ENCODE measurements at regions not wholly inside any gene's neighbourhood (a gene's known extent, or its start where the extent isn't known, plus 50 kb on each side); places are given as distances from the start of the nearest gene placed in this dataset.
"Not testable (repeated sequence)": the region's sequence is repeated elsewhere in the genome, so short reads cannot be mapped to it uniquely, and the experiment has no call there.

DNA sequence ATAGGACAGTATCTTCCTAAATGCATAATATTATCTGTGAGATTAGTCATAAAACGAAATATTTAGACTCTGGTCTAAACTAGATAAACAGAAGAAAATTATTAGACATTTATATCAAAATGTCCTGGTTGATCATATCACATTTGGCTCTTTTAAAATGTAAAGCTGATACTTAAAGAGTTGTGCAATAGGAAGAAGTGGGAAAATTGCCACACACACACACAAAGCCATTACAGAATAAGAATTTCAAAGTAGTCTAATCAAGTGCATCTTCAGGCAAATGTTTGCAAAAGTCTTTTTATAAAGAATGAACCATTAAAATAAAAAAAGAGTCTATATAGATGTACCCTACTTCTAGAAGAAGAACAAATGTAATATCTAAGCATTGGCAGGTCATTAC lies 301.7 kb downstream of the KIF2B start:
- in situ Hi-C loops (cut with HindIII; ENCODE audit: low pct_unique_long_range_greater_than_20kb, low sequenced_read_pairs), result no loop called here
- DNase-seq (ENCODE audit: low read depth, low spot score), result no peak

DNA sequence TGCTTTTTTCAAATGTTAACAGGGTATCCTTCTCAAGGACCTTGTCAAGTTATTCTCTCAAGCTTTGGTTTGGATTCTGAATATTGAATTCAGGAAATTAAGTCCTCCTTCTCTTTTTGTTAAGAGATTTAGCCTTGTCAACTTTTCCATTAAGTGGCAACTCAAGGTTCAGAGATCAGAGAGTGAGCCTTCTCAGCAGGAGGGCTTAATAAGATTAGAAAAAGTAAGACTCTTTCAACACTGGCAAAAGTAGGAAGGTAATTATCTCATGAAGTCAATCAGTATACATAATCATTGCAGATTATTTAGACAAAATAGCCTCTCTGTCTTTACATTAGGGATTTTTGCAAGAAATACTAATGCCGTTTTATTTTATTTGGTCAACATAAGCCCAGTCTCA lies 330.7 kb downstream of the KIF2B start:
- in situ Hi-C loops (cut with HindIII; ENCODE audit: low pct_unique_long_range_greater_than_20kb, low sequenced_read_pairs), result no loop called here

DNA sequence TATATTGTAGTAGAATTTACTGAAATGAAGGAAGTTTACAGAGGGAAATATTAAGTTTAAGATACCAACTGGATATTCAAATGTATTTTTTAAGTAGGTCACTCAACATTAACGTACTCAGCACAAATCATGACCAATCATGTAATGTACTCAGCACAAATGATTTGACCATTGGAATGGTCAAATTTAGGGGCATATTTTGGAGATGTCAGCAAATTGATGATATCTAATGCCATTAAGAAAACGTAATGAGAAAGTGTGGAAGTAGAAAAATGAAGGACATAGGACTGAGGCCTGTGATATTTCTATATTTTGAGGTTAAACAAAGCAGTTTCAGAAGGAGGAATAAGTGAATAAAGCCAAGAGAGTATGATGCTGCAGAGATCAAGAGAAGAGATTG lies 334.8 kb downstream of the KIF2B start:
- in situ Hi-C loops (cut with HindIII; ENCODE audit: low pct_unique_long_range_greater_than_20kb, low sequenced_read_pairs), result no loop called here
- DNase-seq (ENCODE audit: low read depth, low spot score), result no peak

More for the DNA sequence above, 330.7 kb downstream of the KIF2B start:
- DNase-seq (ENCODE audit: low read depth, low spot score), result no peak

DNA sequence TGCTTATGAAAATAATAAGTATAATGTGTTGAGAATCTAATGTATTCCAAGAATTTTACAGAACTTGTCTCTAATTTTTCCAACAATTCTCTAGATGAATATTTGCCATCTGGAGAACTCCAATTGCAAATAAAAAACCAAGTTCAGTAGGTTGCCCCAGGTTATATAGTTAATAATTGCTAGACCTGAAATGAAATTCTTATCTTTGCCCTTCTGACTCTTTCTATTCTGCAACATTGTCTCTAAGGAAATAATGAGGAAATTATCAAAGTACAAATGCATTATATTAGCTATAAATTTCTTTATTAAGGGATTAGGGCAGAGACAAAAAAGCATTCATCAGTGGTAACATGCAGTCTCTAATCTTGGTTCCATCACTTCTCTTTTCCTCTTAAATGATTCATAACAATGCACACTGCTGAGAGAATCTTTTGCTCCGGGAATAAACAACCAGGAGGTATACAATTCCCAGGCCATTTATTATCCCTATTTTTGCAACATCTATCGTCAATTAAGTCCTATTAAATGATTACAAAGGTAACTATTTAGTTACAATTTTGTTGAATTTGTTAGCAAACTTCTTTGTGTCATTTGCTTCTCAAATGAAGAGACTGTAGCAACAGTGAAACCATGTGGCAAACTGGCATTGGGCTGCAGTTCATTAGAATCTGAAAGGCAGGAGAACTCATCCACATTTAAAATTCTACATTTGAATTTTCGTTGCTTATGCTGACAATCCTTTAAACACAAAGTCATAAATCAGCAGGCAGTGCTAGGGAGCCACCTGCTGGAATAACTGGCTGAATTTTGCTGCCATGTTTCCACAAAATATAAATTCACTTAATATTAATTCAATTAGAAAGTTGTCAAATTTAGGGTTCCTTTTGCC lies 349.6 kb downstream of the KIF2B start:
- peak; percentile 50 for DNase-seq (ENCODE audit: low read depth, low spot score)
- in situ Hi-C loops (cut with HindIII; ENCODE audit: low pct_unique_long_range_greater_than_20kb, low sequenced_read_pairs), result no loop called here

DNA sequence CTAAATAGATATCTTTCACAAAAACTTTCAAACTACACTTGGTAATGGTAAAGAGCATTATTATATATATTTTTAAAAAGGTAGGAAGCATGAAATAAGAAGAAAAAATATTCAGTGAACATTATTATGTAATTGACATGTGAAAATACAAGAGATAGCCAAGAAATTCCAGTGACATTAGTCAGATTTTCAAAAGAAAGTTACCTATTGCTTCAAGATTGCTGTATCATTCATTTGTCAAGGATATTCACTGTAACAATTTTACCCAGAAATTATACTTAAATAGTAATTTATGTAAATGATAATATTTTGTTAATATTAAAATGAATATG lies 350.2 kb downstream of the KIF2B start:
- in situ Hi-C loops (cut with HindIII; ENCODE audit: low pct_unique_long_range_greater_than_20kb, low sequenced_read_pairs), result no loop called here
- DNase-seq (ENCODE audit: low read depth, low spot score), result no peak

DNA sequence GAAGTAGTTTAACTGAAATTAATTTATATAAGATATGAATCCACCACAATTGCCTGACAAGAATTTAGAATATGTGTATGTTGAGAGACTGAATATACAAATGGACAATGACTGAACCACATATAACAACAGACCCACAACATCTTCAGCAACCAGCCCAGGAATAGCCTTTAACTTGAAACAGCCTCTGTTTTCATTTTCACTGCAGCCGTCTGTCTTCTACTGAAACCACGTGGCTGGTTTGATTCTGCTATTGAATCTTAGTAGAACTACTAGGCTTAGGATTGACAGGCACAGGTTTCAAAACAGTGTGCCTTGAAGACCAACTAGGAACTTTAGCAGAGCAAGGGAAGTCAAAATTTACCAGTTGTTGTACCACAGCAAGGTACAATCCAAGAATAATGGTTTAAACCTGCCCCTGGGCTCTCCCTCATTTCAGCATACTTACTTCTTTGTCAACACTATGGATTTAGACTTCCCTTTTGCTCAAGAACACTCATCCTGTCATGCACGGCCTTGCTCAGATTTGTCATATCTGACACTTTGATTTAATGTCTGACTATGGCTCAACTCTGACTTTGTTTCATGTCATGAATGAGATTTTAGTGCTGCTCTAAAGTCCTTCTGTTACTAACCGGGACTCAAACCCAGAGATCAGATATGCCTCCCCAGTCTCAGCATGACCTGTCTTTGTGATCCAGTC lies 355.0 kb downstream of the KIF2B start:
- in situ Hi-C loops (cut with HindIII; ENCODE audit: low pct_unique_long_range_greater_than_20kb, low sequenced_read_pairs), result no loop called here
- no peak for DNase-seq (ENCODE audit: low read depth, low spot score)

DNA sequence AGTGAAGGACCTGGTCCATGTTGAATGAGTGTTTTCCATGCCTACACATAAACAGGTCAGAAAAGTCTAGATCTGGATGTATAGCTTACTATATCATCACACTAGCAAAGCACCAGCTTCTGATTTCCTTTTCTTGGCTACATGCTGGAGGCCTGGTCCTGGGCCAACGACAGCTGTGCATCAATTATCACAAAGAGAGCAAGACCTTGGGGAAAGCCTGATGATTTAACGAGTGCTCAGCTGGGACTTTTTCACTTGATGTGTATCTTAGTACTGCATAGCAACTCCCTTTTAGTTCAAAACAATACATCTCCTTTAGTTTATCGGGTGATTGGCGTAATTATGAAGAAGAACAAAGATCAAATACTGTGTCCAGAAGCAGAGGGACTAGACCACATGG lies 358.2 kb downstream of the KIF2B start:
- in situ Hi-C loops (cut with HindIII; ENCODE audit: low pct_unique_long_range_greater_than_20kb, low sequenced_read_pairs), result no loop called here
- no peak for DNase-seq (ENCODE audit: low read depth, low spot score)

DNA sequence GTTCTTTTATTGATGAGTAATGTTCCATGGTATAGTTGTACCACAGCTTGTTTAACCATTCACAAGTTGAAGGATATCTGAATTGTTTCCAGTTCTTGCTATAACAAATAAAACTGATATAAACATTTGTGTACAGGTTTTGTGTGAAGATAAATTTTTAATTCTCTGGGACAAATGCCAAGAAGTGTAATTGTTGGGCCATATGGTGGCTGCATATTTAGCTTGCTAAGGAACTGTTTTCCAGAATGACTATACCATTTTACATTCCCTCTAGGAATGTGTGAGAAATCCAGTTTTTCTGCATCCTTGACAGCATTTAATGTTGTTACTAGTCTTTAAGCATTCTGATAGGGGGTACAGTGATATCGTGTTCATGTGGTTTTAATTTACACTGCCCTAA lies 368.5 kb downstream of the KIF2B start:
- in situ Hi-C loops (cut with HindIII; ENCODE audit: low pct_unique_long_range_greater_than_20kb, low sequenced_read_pairs), result no loop called here
- no peak for DNase-seq (ENCODE audit: low read depth, low spot score)

DNA sequence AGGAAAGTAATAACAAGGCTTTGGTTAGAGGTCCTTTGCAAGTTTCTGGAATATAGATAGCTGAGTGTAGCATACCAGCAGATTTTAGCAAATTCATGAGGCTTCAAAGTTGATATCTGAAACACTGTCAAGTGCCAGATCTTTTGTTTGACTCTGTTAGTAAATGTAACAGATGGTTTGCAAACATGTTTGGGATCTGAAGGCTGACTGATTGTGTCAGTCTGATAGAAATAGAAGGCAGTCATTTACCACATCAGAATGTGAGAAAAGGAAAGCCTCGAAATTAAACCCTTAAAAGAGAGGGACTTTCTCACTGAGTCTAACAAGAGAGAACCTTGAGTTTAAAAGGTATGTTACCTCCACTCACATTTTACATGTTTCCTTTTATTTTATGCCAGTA lies 371.5 kb downstream of the KIF2B start:
- DNase-seq (ENCODE audit: low read depth, low spot score), result no peak
- in situ Hi-C loops (cut with HindIII; ENCODE audit: low pct_unique_long_range_greater_than_20kb, low sequenced_read_pairs), result no loop called here

DNA sequence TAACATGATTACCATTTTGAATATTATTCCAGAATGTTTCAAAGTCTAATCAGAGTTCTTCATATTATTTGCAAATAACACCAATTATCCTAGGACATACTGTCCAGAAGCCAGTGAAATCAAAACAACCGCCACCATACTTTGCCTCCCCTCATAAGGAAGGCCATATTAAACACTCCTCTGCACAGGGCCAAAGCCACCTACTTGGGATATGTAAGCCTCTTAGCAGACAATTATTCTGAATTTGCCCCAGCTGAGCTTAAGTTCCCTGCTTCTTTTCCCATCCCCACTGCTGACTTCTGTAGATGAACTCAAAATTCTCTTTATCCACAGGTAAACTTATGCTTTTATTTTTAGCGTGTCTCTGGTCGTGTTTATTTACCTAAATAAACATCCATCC lies 374.0 kb downstream of the KIF2B start:
- no peak for DNase-seq (ENCODE audit: low read depth, low spot score)
- in situ Hi-C loops (cut with HindIII; ENCODE audit: low pct_unique_long_range_greater_than_20kb, low sequenced_read_pairs), result no loop called here

DNA sequence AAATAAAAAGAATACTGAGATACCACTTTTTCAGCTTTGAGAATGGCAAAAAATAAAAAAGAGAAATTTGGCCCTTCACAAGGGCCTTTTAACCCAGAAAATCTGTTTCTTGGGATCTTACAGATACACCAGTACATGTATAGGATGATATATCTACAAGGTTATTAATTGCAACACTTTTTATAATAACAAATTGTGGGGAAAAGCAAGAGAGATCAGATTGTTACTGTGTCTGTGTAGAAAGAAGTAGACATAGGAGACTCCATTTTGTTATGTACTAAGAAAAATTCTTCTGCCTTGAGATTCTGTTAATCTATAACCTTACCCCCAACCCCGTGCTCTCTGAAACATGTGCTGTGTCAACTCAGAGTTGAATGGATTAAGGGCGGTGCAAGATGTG lies 378.7 kb downstream of the KIF2B start:
- DNase-seq (ENCODE audit: low read depth, low spot score); in situ Hi-C loops (cut with HindIII; ENCODE audit: low pct_unique_long_range_greater_than_20kb, low sequenced_read_pairs): not testable (repeated sequence)

DNA sequence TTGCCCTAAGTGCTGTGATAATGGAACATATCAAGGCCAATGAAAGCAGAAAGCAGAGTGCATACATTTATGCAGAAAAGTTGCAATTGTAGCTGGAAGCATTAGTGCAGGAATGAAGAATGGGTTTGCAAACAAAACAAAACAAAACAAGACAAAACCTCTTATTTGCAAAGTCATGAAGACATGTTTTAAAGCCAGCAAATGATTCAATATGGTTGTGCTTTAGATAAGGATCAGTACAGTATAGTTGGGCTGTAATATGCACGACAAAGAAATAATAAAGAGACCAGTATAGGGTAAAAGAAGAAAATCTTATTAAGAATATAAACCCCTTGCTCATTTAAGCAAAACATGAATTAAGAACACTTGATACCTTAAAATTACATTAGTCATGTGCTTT lies 398.1 kb downstream of the KIF2B start:
- DNase-seq (ENCODE audit: low read depth, low spot score), result no peak
- in situ Hi-C loops (cut with HindIII; ENCODE audit: low pct_unique_long_range_greater_than_20kb, low sequenced_read_pairs), result no loop called here

DNA sequence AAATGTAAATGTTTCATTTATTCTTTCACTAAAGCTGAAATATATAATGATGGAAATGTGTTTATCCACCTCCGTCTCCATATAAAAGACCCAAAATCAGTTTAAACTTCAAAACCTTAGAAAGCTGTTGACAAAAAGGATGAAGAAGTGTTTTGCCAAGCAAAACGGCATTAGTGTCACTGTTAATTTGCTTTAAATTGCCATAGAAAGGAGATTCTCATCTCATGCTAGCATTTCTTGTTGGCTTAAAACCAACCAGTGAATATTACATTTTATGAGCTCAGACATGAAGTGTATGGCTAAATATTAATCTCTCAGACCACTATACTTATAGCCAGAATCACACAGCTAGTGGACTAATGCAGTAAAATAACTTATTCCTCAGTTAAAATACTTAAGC lies 398.8 kb downstream of the KIF2B start:
- no peak for DNase-seq (ENCODE audit: low read depth, low spot score)
- in situ Hi-C loops (cut with HindIII; ENCODE audit: low pct_unique_long_range_greater_than_20kb, low sequenced_read_pairs), result no loop called here

DNA sequence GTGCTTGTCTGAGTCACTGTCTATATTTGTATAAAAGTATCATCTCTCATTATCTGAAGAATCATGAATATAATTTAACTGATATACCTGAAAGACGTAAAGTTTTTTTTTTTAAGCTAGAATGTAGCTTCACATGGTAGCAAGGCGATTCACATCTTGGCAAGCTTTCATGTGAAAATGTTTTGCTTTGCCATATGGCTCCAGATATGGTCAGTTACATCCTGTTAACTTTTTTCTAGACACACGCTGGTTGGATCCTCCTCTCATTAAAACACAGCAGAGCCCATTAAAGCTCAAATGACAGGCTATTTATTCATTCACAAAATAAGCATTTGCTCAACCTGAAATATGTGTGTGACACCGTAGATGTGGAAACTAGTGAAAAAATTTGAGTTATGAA lies 412.8 kb downstream of the KIF2B start:
- no peak for DNase-seq (ENCODE audit: low read depth, low spot score)
- in situ Hi-C loops (cut with HindIII; ENCODE audit: low pct_unique_long_range_greater_than_20kb, low sequenced_read_pairs), result no loop called here

DNA sequence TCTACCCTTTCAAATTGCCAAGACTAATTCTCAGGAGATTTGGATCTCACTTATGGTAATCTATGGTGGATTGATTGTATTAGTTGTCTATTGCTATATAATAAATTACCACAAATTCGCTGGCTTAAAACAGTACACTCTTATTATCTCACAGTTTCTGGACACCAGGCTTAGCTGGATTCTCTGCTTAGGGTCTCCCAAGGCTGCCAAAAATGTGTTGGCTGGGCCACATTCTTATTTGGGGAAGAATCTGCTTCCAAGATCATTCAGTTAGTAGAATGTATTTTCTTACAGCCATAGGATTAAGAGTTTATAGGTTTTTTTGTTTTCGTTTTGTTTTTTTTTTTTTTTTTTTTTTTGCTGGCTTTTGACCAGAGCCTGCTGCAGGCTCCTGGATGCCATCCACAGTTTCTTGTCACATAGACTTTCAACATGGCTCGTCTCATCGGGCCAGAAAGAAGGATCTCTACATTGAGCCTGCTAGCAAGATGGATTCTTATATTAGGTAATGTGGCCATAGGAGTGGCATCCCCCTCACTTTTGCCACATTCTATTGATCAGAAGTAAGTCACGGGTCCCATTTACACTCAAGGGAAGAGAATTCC lies 415.3 kb downstream of the KIF2B start:
- DNase-seq (ENCODE audit: low read depth, low spot score), result no peak
- in situ Hi-C loops (cut with HindIII; ENCODE audit: low pct_unique_long_range_greater_than_20kb, low sequenced_read_pairs), result no loop called here

DNA sequence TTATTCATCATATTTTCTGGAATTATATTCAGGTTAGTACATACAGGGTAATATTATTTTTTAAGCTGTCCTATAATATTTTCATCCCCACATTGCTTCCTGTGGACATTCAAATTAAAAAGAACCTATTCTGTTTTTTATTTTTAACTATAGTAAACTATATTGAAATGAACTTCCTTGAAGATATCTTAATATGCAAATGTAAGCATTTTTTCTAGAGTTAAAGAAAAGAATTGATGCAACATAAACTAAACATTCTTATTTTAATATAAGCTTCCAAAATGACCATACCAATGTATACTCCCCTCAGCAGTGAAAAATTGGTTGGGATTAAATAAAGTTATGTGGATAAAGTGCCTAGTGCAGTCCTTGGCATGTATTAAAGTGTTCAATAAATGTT lies 416.6 kb downstream of the KIF2B start:
- in situ Hi-C loops (cut with HindIII; ENCODE audit: low pct_unique_long_range_greater_than_20kb, low sequenced_read_pairs), result no loop called here
- no peak for DNase-seq (ENCODE audit: low read depth, low spot score)

DNA sequence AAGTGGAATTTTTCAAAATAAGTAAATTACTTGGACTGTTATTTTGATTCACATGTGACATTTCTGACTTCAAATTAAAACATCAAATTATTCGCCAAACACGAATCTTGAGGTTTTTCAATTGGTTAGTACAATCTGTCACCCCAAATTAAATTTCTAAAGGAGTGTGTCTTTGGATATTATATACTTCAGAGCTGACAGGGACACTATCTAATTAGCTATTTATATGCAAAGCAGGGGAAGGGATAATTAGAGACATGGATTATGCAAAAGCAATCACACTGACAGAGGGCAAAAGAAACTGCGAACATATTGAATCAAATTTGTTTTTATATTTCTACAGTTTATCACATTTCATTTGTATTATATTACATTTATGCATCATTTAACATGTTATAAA lies 433.0 kb downstream of the KIF2B start:
- no peak for DNase-seq (ENCODE audit: low read depth, low spot score)
- in situ Hi-C loops (cut with HindIII; ENCODE audit: low pct_unique_long_range_greater_than_20kb, low sequenced_read_pairs), result no loop called here

DNA sequence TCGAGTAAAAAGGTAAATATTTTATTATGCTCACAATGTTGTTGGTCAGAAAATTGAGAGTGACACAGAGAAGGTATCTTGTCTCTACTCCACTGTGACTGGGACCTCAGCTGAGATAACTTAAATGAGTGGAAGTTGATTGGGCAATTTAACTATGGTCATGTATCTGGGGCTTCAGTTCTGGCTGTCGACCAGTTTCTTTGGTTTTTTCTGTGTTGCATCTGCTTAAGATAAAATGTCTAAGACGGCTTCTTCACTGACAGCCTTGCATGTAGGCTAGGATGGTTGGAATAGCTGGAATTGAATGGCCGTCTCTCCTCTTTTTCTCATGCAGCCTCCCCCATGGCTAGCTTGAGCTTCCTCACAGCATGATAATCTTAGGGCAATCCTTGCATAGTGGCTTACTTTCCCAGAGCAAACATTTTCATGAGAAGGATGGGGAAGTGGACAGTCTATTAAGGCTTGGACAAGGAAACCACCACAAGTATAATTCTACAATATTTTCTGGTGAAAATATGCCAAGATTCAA lies 433.7 kb downstream of the KIF2B start:
- in situ Hi-C loops (cut with HindIII; ENCODE audit: low pct_unique_long_range_greater_than_20kb, low sequenced_read_pairs), result no loop called here
- DNase-seq (ENCODE audit: low read depth, low spot score), result no peak

DNA sequence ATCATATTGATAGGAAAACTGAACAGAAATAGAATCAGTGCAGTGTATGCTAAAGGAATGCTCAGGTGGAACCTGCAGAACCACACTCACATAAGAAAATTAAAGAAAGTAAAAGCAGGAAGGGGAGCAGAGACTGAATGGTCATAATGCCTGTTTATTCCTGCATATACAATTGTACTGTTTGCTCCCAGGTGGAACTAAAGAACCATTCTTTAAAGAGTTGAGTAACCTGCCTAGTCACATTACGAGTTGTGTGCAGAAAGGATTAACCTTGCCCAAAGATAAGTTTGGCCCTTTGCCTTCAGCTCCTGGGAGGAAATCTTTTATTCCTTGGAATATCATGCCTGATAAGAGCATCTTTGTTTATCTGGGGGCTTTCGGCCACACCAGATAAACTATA lies 434.7 kb downstream of the KIF2B start:
- in situ Hi-C loops (cut with HindIII; ENCODE audit: low pct_unique_long_range_greater_than_20kb, low sequenced_read_pairs), result no loop called here
- DNase-seq (ENCODE audit: low read depth, low spot score), result no peak
